GM12878 (cell line): ENCODE measurements at regions not wholly inside any gene's neighbourhood (a gene's known extent, or its start where the extent isn't known, plus 50 kb on each side); places are given as distances from the start of the nearest gene placed in this dataset.

Source experiments
- ATAC-seq: fragments of 200-7000 bp; cut with Tn5 transposase; 3 replicates; pipeline ENCODE4 v1.9.1; 2020; ENCODE audit warnings: mild to moderate bottlenecking, moderate library complexity
- BruUV-seq: library from RNA; stranded (reverse); fragments of 400-500 nt; replicated peaks from 2 replicates; lab custom pipeline; 2021; lab: Mats Ljungman, UMichigan
- CTCF ChIA-PET: fragments of 300-600 bp; sonication (Branson Sonifier 250); formaldehyde crosslinking; extraction: SDS; loops from one replicate; lab custom pipeline; 2021; ENCODE audit warnings: inconsistent platforms; lab: Yijun Ruan, JAX
- POLR2A ChIA-PET: fragments of 350-600 bp; formaldehyde crosslinking; extraction: SDS; loops from one replicate; lab custom pipeline; 2021; ENCODE audit warnings: inconsistent platforms; lab: Charles Lee
- RAD21 ChIA-PET: fragments of 300-600 bp; sonication (Branson Sonifier 250); formaldehyde crosslinking; loops from one replicate; lab custom pipeline; 2023; ENCODE audit warnings: antibody characterized with exemption; ENCODE audit not compliant: unreplicated experiment; lab: Charles Lee
- SMC1A ChIA-PET: fragments of 300-600 bp; sonication (Branson Sonifier 250); formaldehyde crosslinking; loops from one replicate; lab custom pipeline; 2023; ENCODE audit not compliant: unreplicated experiment, uncharacterized antibody; lab: Charles Lee
- DNase-seq: peaks from one replicate; pipeline ENCODE4 v3.0.0-alpha.2; 2011; ENCODE audit warnings: low read depth, low spot score
- FAIRE-seq: peaks from 3 replicates; lab custom pipeline; 2011; peaks lifted over from hg19 to GRCh38; lab: Jason Lieb, UNC
- H2AFZ ChIP-seq: 2 replicates; pipeline ENCODE4 v1.6.0; 2011; ENCODE audit warnings: low read depth, low read length, control low read depth; ENCODE audit not compliant: control insufficient read depth
- H3K27ac ChIP-seq: 2 replicates; pipeline ENCODE4 v1.5.1; 2011; ENCODE audit warnings: control low read depth; ENCODE audit not compliant: control insufficient read depth, insufficient read depth
- H3K27me3 ChIP-seq, 2 experiments: replicated peaks in 1 of 2; 2 replicates each; pipeline versions ENCODE4 v1.6.0 to v1.6.1; 2011; ENCODE audit warnings: low read length in 1 of 2; ENCODE audit not compliant: control insufficient read depth in 2 of 2, insufficient read depth in 2 of 2
- H3K36me3 ChIP-seq, 2 experiments: 2 replicates each; pipeline ENCODE4 v1.5.1; 2011; ENCODE audit warnings: low read length in 1 of 2; ENCODE audit not compliant: control insufficient read depth in 2 of 2, insufficient read depth in 2 of 2
- H3K4me1 ChIP-seq: 2 replicates; pipeline ENCODE4 v1.6.1; 2011; ENCODE audit warnings: mild to moderate bottlenecking, low read length, moderate library complexity, mixed read lengths; ENCODE audit not compliant: control insufficient read depth, insufficient read depth
- H3K4me2 ChIP-seq: 2 replicates; pipeline ENCODE4 v1.6.0; 2011; ENCODE audit warnings: control low read depth; ENCODE audit not compliant: control insufficient read depth, insufficient read depth
- H3K4me3 ChIP-seq: fragments of 200-600 bp; sonication (generic); 2 replicates; pipeline ENCODE4 v1.5.1; 2016
- H3K79me2 ChIP-seq: 2 replicates; pipeline ENCODE4 v1.6.0; 2011; ENCODE audit warnings: low read length; ENCODE audit not compliant: control insufficient read depth, insufficient read depth
- H3K9ac ChIP-seq: 2 replicates; pipeline ENCODE4 v1.8.0; 2011; ENCODE audit warnings: low read length, control low read depth, mixed read lengths; ENCODE audit not compliant: control insufficient read depth, insufficient read depth
- H3K9me3 ChIP-seq: replicated peaks from 3 replicates; pipeline ENCODE4 v1.5.1; 2011; ENCODE audit warnings: mild to moderate bottlenecking, low read length; ENCODE audit not compliant: control insufficient read depth, insufficient read depth
- H4K20me1 ChIP-seq: 2 replicates; pipeline ENCODE4 v1.6.0; 2011; ENCODE audit not compliant: control insufficient read depth, insufficient read depth
- ATF7 ChIP-seq: fragments of 450-650 bp; IDR thresholded peaks from 2 replicates; pipeline ENCODE4 v1.6.1; 2016; ENCODE audit warnings: low read depth, mild to moderate bottlenecking
- E4F1 ChIP-seq: fragments of 450-650 bp; IDR thresholded peaks from 2 replicates; pipeline ENCODE4 v1.6.1; 2018; ENCODE audit warnings: borderline replicate concordance, mild to moderate bottlenecking; ENCODE audit not compliant: partially characterized antibody
- NR2C1 ChIP-seq: fragments of 450-650 bp; IDR thresholded peaks from 2 replicates; pipeline ENCODE4 v1.6.1; 2017; ENCODE audit warnings: antibody characterized with exemption, mild to moderate bottlenecking, moderate library complexity
- NR2F1 ChIP-seq: fragments of 450-650 bp; conservative IDR thresholded peaks from 2 replicates; pipeline ENCODE4 v1.6.1; 2017; ENCODE audit warnings: mild to moderate bottlenecking
- RAD51 ChIP-seq: fragments of 450-650 bp; IDR thresholded peaks from 2 replicates; pipeline ENCODE4 v1.6.1; 2016; ENCODE audit warnings: moderate library complexity, mild to moderate bottlenecking, inconsistent platforms
- RELA ChIP-seq: fragments of 450-650 bp; IDR thresholded peaks from 2 replicates; pipeline ENCODE4 v1.8.0; 2014; ENCODE audit warnings: borderline replicate concordance; ENCODE audit not compliant: partially characterized antibody
- ZBED1 ChIP-seq: IDR thresholded peaks from 2 replicates; pipeline ENCODE4 v1.6.1; 2016; ENCODE audit warnings: borderline replicate concordance
- ZNF622 ChIP-seq: fragments of 450-650 bp; IDR thresholded peaks from 2 replicates; pipeline ENCODE4 v1.6.1; 2017; ENCODE audit warnings: mild to moderate bottlenecking, inconsistent platforms
- WGBS: methylation state at CpG from one replicate; pipeline ENCODE4 v1.1.6; 2016; ENCODE audit warnings: low lambda C conversion rate; ENCODE audit not compliant: insufficient replicate concordance, insufficient coverage; ENCODE audit errors: missing lambda C conversion rate; 5-methylcytosine and 5-hydroxymethylcytosine counted together
- in situ Hi-C: fragments of 300-500 bp; cut with MboI; formaldehyde crosslinking; loops from 9 replicates; pipeline ENCODE4 v1.14.3; 2018; ENCODE audit warnings: mixed read lengths
- intact Hi-C: fragments of 100-400 bp; cut with micrococcal nuclease; formaldehyde crosslinking; loops from one replicate; pipeline ENCODE4 v1.14.2; 2022; ENCODE audit not compliant: unreplicated experiment
- TF ChIP-seq, protein P1 (sequence below): IDR thresholded peaks from 2 replicates; pipeline ENCODE4 v1.6.1; 2011; ENCODE audit warnings: low read depth, mild to moderate bottlenecking, low read length, moderate library complexity, borderline replicate concordance; ENCODE audit errors: extremely low read depth

DNA sequence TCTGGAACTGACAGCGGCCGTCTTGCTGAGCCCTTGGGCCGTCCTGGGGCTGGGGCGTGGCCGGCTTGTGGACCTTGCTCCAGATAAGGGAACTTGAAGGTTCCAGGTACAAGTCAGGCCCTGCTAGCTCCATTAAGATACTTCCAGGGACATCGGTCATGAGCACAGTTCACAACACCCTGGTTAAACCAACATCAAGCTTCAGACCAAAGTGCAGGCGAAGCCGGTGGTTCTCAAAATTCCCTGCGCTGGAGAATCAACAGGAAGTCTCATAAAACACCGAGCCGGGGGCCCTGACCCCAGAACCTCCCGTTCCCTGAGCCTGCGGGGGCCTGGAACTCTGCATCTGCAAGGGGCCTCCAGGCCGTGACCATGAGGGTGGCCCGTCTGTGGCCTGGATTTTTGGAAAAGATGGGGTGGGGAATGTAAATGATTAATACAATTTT is 1043.8 kb downstream of the BRD1 start:
- Histone ChIP-seq H3K79me2 (no peaks in the 10 kb centered on the region), H3K27me3 (no peaks in the 10 kb centered on the region), H4K20me1 (no peaks in the 10 kb centered on the region), H3K9me3 (no peaks in the 10 kb centered on the region; the same call in 2 of the 3 replicates), H3K4me1 (no peaks in the 10 kb centered on the region), H3K4me2 (no peak overlapping the region), H3K4me3 (no peak overlapping the region), H3K36me3 (no peaks in the 10 kb centered on the region), H3K27ac (no peak overlapping the region), H3K9ac (no peak overlapping the region), H2AFZ (no peak overlapping the region)
- in situ Hi-C loops, result no loop called here
- CTCF ChIA-PET, result no interaction called here
- SMC1A ChIA-PET, result no interaction called here
- FAIRE-seq, result no peak
- ATAC-seq, result no peak
- BruUV-seq, result no TSS peak
- no peak for DNase-seq
- intact Hi-C loops, result no loop called here
- 43% methylated on average over 15 of the region's 15 CpGs for WGBS
- RAD21 ChIA-PET, result no interaction called here
- POLR2A ChIA-PET, result no interaction called here
- no peak for TF ChIP-seq RAD51
- TF ChIP-seq, protein P1, sequence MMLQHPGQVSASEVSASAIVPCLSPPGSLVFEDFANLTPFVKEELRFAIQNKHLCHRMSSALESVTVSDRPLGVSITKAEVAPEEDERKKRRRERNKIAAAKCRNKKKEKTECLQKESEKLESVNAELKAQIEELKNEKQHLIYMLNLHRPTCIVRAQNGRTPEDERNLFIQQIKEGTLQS, result no peak
- no peak for TF ChIP-seq ZNF622
- no peak for TF ChIP-seq NR2F1
- no peak for TF ChIP-seq E4F1
- no peak for TF ChIP-seq RELA
- TF ChIP-seq ATF7, result no peak
- no peak for TF ChIP-seq ZBED1
- TF ChIP-seq NR2C1, result no peak
- TF ChIP-seq, all 136 proteins: peak for 0
